HepG2 (cell line): ENCODE measurements at regions not wholly inside any gene's neighbourhood (a gene's known extent, or its start where the extent isn't known, plus 50 kb on each side); places are given as distances from the start of the nearest gene placed in this dataset.

Experiments used
- ARNTL ChIP-seq: sonication (generic); formaldehyde crosslinking; IDR thresholded peaks from 2 replicates; pipeline ENCODE4 v1.4.0; 2020; ENCODE audit warnings: mild to moderate bottlenecking, missing genetic modification reagents
- CBX1 ChIP-seq: IDR thresholded peaks from one replicate; pipeline ENCODE4 v1.6.1; 2016; ENCODE audit warnings: antibody characterized with exemption, low read depth
- ETV6 ChIP-seq: sonication (generic); formaldehyde crosslinking; conservative IDR thresholded peaks from 2 replicates; pipeline ENCODE4 v1.4.0; 2020; ENCODE audit warnings: missing genetic modification reagents
- MTF1 ChIP-seq: sonication (generic); formaldehyde crosslinking; IDR thresholded peaks from 2 replicates; pipeline ENCODE4 v1.5.0; 2020; ENCODE audit warnings: missing genetic modification reagents
- NCOA5 ChIP-seq: sonication (generic); formaldehyde crosslinking; IDR thresholded peaks from 2 replicates; pipeline ENCODE4 v1.4.0; 2020; ENCODE audit warnings: missing genetic modification reagents
- ZBTB42 ChIP-seq: sonication (generic); formaldehyde crosslinking; IDR thresholded peaks from 2 replicates; pipeline ENCODE4 v1.5.0; 2020; ENCODE audit warnings: mild to moderate bottlenecking, missing genetic modification reagents
- ZBTB7B ChIP-seq: sonication (generic); formaldehyde crosslinking; IDR thresholded peaks from 2 replicates; pipeline ENCODE4 v1.4.0; 2020; ENCODE audit warnings: missing genetic modification reagents
- ZFP90 ChIP-seq: sonication (generic); formaldehyde crosslinking; IDR thresholded peaks from 2 replicates; pipeline ENCODE4 v1.8.0; 2022; ENCODE audit warnings: missing genetic modification reagents, mild to moderate bottlenecking, inconsistent platforms, borderline replicate concordance
- ZNF446 ChIP-seq: sonication (generic); formaldehyde crosslinking; IDR thresholded peaks from 2 replicates; pipeline ENCODE4 v1.5.0; 2020; ENCODE audit warnings: mild to moderate bottlenecking, missing genetic modification reagents
- ZNF670 ChIP-seq: sonication (generic); formaldehyde crosslinking; IDR thresholded peaks from 2 replicates; pipeline ENCODE4 v1.8.0; 2022; ENCODE audit warnings: mild to moderate bottlenecking, missing genetic modification reagents, borderline replicate concordance
- ZNF768 ChIP-seq: sonication (generic); formaldehyde crosslinking; IDR thresholded peaks from 2 replicates; pipeline ENCODE4 v1.4.0; 2020; ENCODE audit warnings: missing genetic modification reagents
- TF ChIP-seq, protein P1 (sequence below): sonication (generic); formaldehyde crosslinking; IDR thresholded peaks from 2 replicates; pipeline ENCODE4 v1.4.0; 2020; ENCODE audit warnings: mild to moderate bottlenecking, missing genetic modification reagents
- TF ChIP-seq, protein P2 (sequence below): IDR thresholded peaks from 2 replicates; pipeline ENCODE4 v1.6.1; 2016; ENCODE audit warnings: low read depth
- TF ChIP-seq, protein P3 (sequence below): sonication (generic); formaldehyde crosslinking; IDR thresholded peaks from 2 replicates; pipeline ENCODE4 v1.8.0; 2022; ENCODE audit warnings: missing genetic modification reagents, low read depth, mild to moderate bottlenecking, borderline replicate concordance

DNA sequence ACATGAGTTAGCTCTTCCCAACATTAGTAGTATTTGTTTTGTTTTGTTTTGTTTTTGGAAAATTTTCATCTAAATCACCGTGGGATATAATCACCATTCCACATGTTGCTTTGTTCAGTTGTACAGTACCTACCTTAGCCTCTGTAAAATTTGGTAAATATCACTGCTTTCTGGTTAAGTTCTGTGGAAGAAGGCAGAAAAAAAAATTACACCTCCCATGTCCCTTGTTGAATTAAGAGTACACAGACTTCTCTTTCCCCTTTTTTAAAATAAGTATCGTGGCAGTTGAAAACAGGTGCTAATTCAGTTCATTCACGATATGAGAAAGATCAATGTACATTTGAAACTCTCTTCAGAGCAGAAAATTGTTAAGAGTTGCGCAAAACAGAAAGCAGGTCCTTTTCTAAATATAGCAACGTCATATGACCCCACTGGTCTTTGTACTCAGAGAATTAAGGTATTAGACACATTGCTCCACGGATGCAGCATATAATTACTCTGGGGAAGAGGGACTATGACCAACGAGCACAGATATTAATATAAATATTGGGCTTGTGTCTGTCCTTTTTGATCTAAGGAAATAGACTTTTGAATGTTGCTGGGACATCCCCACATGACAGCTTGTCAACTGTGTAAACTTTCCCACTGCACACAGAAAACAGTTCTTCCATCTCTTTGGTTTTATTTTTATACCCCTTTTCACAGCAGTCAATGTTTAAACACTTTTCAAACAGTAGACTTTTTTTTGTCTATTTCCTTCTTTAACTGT lies 58.6 kb upstream of the ZNF217 start (continued):
- TF ChIP-seq ZNF670 (CRISPR knock-in tag), result 0 out of 2 replicates have a peak, but pooled peaks have one; percentile 38
- TF ChIP-seq, protein P1, sequence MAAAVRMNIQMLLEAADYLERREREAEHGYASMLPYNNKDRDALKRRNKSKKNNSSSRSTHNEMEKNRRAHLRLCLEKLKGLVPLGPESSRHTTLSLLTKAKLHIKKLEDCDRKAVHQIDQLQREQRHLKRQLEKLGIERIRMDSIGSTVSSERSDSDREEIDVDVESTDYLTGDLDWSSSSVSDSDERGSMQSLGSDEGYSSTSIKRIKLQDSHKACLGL (CRISPR knock-in tag), result no peak
- no peak for TF ChIP-seq ZNF768 (CRISPR knock-in tag)
- TF ChIP-seq, protein P2, sequence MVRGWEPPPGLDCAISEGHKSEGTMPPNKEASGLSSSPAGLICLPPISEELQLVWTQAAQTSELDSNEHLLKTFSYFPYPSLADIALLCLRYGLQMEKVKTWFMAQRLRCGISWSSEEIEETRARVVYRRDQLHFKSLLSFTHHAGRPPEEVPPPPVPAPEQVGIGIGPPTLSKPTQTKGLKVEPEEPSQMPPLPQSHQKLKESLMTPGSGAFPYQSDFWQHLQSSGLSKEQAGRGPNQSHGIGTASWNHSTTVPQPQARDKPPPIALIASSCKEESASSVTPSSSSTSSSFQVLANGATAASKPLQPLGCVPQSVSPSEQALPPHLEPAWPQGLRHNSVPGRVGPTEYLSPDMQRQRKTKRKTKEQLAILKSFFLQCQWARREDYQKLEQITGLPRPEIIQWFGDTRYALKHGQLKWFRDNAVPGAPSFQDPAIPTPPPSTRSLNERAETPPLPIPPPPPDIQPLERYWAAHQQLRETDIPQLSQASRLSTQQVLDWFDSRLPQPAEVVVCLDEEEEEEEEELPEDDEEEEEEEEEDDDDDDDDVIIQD, result peak; percentile 92
- TF ChIP-seq CBX1, result no peak
- TF ChIP-seq ZFP90 (CRISPR knock-in tag), result no peak
- peak; percentile 61; the same call in 1 of the 2 replicates for TF ChIP-seq ARNTL (CRISPR knock-in tag)
- TF ChIP-seq, protein P3, sequence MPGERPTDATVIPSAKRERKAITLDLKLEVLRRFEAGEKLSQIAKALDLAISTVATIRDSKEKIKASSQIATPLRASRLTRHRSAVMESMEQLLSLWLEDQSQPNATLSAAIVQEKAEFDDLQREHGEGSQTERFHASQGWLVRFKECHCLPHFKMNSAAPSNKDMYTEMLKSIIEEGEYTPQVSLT, result no peak
- TF ChIP-seq MTF1 (CRISPR knock-in tag), result no peak
- no peak for TF ChIP-seq NCOA5 (CRISPR knock-in tag)
- no peak for TF ChIP-seq ZNF446
- TF ChIP-seq ETV6, result no peak
- TF ChIP-seq ZBTB7B, result peak; percentile 94
- no peak for TF ChIP-seq ZBTB42 (CRISPR knock-in tag)
